ENCODE measurements at regions not wholly inside any gene's neighbourhood (a gene's known extent, or its start where the extent isn't known, plus 50 kb on each side); places are given as distances from the start of the nearest gene placed in this dataset.

DNA sequence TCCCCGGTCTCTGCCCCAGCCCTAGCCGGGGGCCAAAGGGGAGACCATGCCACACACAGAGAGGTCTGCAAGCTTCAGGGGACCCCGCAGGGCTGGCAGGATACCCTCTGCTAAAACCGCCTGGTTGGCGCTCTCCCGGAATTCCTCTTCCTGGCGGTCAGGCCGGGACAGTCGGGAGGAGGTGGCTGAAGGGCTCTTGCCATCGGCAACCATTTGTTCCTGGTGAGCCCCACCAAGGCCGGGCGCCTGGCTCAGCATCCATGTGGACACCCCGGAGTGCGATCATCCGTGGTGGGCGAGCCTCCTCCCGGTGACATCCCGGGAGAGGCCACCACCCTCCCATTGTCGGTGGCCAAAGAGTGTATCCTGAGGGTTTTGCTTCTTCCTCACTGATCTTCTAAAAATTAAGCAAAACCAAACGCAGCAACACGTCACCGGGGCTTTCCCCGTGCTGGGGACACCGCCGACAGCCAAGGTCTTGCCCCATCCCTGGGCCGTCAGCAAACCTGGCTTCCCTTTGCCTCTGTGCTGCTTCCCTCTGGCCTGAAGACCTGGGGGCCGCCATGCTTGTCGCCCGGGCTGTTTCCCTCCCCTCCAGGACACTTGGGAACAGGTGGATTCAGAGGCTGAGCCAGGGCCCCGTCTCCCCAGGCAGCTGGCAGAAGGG lies 59.1 kb upstream of the TTC34 start:
- Mint-ChIP-seq H3K9me3 (ENCODE audit: unreplicated experiment) (peaks cover 7% of the 10 kb centered on the region), H3K27ac (ENCODE audit: unreplicated experiment) (no peak overlapping the region), H3K4me3 (ENCODE audit: unreplicated experiment) (no peak overlapping the region), H3K36me3 (ENCODE audit: low read depth, unreplicated experiment) (no peaks in the 10 kb centered on the region), H3K4me1 (ENCODE audit: low read depth, unreplicated experiment) (no peaks in the 10 kb centered on the region), H3K27me3 (ENCODE audit: low read depth, unreplicated experiment) (peaks cover 5% of the 10 kb centered on the region)
- Histone ChIP-seq H3K9me3 (ENCODE audit: insufficient read depth, low read depth, low read length) (peaks cover 3% of the 10 kb centered on the region), H3K36me3 (ENCODE audit: insufficient read depth, low read length) (no peaks in the 10 kb centered on the region), H3K4me1 (ENCODE audit: insufficient read depth, low read length) (no peaks in the 10 kb centered on the region), H3K79me2 (ENCODE audit: insufficient read depth, low read length) (no peaks in the 10 kb centered on the region), H4K20me1 (ENCODE audit: insufficient read depth, low read length) (no peaks in the 10 kb centered on the region), H3K4me3 (ENCODE audit: insufficient read depth, low read depth, low read length) (no peak overlapping the region), H3K27me3 (ENCODE audit: insufficient read depth, low read length) (no peaks in the 10 kb centered on the region), H3K9ac (ENCODE audit: low read length) (no peak overlapping the region), H2AFZ (ENCODE audit: low read depth, low read length) (no peak overlapping the region), H3K4me2 (ENCODE audit: low read length) (no peak overlapping the region), H3K27ac (ENCODE audit: low read depth, low read length) (no peak overlapping the region)
- no peak for FAIRE-seq
- DNase-seq (ENCODE audit: low read depth), result no peak
- TF ChIP-seq EZH2 (IDR thresholded peaks at IDR 0.05; ENCODE audit: insufficient read depth, low read length), result no peak
- TF ChIP-seq, protein P1, sequence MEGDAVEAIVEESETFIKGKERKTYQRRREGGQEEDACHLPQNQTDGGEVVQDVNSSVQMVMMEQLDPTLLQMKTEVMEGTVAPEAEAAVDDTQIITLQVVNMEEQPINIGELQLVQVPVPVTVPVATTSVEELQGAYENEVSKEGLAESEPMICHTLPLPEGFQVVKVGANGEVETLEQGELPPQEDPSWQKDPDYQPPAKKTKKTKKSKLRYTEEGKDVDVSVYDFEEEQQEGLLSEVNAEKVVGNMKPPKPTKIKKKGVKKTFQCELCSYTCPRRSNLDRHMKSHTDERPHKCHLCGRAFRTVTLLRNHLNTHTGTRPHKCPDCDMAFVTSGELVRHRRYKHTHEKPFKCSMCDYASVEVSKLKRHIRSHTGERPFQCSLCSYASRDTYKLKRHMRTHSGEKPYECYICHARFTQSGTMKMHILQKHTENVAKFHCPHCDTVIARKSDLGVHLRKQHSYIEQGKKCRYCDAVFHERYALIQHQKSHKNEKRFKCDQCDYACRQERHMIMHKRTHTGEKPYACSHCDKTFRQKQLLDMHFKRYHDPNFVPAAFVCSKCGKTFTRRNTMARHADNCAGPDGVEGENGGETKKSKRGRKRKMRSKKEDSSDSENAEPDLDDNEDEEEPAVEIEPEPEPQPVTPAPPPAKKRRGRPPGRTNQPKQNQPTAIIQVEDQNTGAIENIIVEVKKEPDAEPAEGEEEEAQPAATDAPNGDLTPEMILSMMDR (IDR thresholded peaks at IDR 0.05; ENCODE audit: insufficient read depth, low read depth, low read length), result no peak

DNA sequence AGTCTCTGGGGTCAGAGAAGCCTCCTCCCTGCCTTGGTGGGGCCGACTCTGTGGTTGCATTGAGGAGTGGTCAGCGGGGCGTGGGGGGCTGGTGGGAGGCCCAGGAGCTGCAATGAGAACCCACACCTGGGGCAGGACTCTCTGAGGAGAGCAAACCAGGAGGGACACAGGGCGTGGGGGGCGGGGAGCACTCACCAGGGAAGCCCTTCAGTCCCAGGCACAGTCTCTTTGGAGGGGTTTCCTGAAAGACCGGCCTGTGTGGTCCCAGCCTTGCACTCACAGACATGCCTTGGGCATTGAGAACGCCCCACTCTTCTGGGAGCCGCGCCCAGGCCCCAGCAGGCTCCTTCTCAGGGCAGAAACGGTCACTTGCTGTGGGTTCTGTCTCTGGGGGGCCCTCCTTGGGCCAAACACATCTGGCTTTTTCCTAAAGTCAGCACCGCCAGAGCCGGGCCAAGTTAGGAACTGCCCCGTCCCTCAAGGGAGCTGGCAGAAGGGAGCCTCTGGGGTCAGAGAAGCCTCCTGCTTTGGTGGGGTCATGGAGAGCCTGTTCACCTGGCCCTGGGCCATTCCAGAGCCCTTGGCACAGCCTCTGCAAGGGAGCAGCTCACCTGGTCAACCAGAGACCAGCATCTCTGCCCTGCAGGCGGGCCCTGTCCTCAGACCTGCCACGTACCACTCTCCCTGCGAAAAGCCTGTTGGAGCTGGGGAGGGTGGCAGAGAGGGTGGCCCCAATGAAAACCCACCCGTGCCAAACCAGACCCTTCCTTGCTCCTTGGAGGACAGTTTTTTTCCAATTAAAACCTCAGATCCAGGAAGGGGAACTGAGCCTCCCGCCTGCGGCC lies 59.9 kb upstream of the TTC34 start:
- H3K4me1 Mint-ChIP-seq (ENCODE audit: low read depth, unreplicated experiment), result no peaks in the 10 kb centered on the region
- peaks cover 7% of the 10 kb centered on the region for H3K9me3 Mint-ChIP-seq (ENCODE audit: unreplicated experiment)
- peaks cover 3% of the 10 kb centered on the region for H3K9me3 ChIP-seq (ENCODE audit: insufficient read depth, low read depth, low read length)

More for the DNA sequence above, 59.9 kb upstream of the TTC34 start:
- Histone ChIP-seq H3K4me2 (ENCODE audit: low read length) (no peak overlapping the region), H3K27me3 (ENCODE audit: insufficient read depth, low read length) (no peaks in the 10 kb centered on the region), H3K27ac (ENCODE audit: low read depth, low read length) (no peak overlapping the region), H4K20me1 (ENCODE audit: insufficient read depth, low read length) (no peaks in the 10 kb centered on the region), H3K9ac (ENCODE audit: low read length) (no peak overlapping the region), H3K79me2 (ENCODE audit: insufficient read depth, low read length) (no peaks in the 10 kb centered on the region), H3K4me1 (ENCODE audit: insufficient read depth, low read length) (no peaks in the 10 kb centered on the region), H3K4me3 (ENCODE audit: insufficient read depth, low read depth, low read length) (no peak overlapping the region), H2AFZ (ENCODE audit: low read depth, low read length) (no peak overlapping the region), H3K36me3 (ENCODE audit: insufficient read depth, low read length) (no peaks in the 10 kb centered on the region)
- Mint-ChIP-seq H3K4me3 (ENCODE audit: unreplicated experiment) (no peak overlapping the region), H3K27ac (ENCODE audit: unreplicated experiment) (no peak overlapping the region), H3K36me3 (ENCODE audit: low read depth, unreplicated experiment) (no peaks in the 10 kb centered on the region), H3K27me3 (ENCODE audit: low read depth, unreplicated experiment) (peaks cover 5% of the 10 kb centered on the region)
- TF ChIP-seq, protein P1 (IDR thresholded peaks at IDR 0.05; ENCODE audit: insufficient read depth, low read depth, low read length), result no peak
- no peak for TF ChIP-seq EZH2 (IDR thresholded peaks at IDR 0.05; ENCODE audit: insufficient read depth, low read length)
- FAIRE-seq, result no peak
- DNase-seq (ENCODE audit: low read depth), result no peak
